K562 (cell line): ENCODE measurements at regions not wholly inside any gene's neighbourhood (a gene's known extent, or its start where the extent isn't known, plus 50 kb on each side); places are given as distances from the start of the nearest gene placed in this dataset.

Experiments
- CHCHD3 ChIP-seq: fragments of 250-450 bp; sonication (Bioruptor Pico); IDR thresholded peaks from 2 replicates; pipeline ENCODE4 v2.1.2; 2022; ENCODE audit warnings: mild to moderate bottlenecking
- MYBL2 ChIP-seq, 2 experiments: fragments of 450-650 bp in 1 of 2; sonication (generic) in 1 of 2; formaldehyde crosslinking in 1 of 2; IDR thresholded peaks; 2 replicates each; pipeline versions ENCODE4 v1.6.1 to v1.8.1; 2017 to 2022; ENCODE audit warnings: borderline replicate concordance in 1 of 2, inconsistent platforms in 1 of 2, low read depth in 1 of 2, mild to moderate bottlenecking in 1 of 2, missing genetic modification reagents in 1 of 2, moderate library complexity in 1 of 2

DNA sequence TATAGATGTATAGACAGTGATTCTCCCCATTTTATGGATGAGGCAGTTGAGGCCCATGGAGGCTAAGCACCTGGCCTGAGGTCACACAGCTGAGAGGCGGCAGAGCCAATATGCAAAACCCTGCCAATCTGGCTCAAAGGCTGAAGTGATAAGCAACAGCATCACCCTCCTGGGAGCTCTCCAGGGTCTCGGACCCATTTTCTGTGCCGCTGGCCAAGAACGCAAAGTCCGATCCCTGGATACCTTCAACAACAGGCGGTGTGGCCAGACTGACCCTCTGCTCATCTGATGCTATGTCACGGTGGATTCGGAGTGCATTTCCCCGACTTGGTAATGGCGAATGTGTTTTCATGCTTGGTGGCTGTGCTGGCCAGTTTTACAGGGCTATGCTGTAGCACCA lies 595.0 kb downstream of the TBC1D22A start:
- TF ChIP-seq MYBL2 (IDR thresholded peaks at IDR 0.05; ENCODE audit: low read depth) (no peak), MYBL2 (CRISPR knock-in tag; IDR thresholded peaks at IDR 0.05; ENCODE audit: borderline replicate concordance) (no peak), CHCHD3 (CRISPR knock-in tag) (no peak)
